ENCODE measurements at regions not wholly inside any gene's neighbourhood (a gene's known extent, or its start where the extent isn't known, plus 50 kb on each side); places are given as distances from the start of the nearest gene placed in this dataset.

- intact Hi-C loops (cut with DNase I), result no loop called here
- no peak for DNase-seq
These were observed 180.7 kb upstream of the MKI67 start for GRCh38 chr10:128306966-128307365.

GRCh38 chr10:128307820-128308219, 181.6 kb upstream of the MKI67 start:
- Histone ChIP-seq H3K36me3 (no peaks in the 10 kb centered on the region), H3K27ac (no peak overlapping the region), H3K9me3 (no peaks in the 10 kb centered on the region), H3K4me1 (no peaks in the 10 kb centered on the region), H3K27me3 (no peaks in the 10 kb centered on the region), H3K4me3 (no peak overlapping the region)
- DNase-seq, result no peak
- intact Hi-C loops (cut with DNase I), result no loop called here
- 43 to 56% methylated on average over 1 of the region's 1 CpG for WGBS, 2 donors
- no peak for TF ChIP-seq POLR2A (IDR thresholded peaks at IDR 0.05)
- TF ChIP-seq, protein P1, sequence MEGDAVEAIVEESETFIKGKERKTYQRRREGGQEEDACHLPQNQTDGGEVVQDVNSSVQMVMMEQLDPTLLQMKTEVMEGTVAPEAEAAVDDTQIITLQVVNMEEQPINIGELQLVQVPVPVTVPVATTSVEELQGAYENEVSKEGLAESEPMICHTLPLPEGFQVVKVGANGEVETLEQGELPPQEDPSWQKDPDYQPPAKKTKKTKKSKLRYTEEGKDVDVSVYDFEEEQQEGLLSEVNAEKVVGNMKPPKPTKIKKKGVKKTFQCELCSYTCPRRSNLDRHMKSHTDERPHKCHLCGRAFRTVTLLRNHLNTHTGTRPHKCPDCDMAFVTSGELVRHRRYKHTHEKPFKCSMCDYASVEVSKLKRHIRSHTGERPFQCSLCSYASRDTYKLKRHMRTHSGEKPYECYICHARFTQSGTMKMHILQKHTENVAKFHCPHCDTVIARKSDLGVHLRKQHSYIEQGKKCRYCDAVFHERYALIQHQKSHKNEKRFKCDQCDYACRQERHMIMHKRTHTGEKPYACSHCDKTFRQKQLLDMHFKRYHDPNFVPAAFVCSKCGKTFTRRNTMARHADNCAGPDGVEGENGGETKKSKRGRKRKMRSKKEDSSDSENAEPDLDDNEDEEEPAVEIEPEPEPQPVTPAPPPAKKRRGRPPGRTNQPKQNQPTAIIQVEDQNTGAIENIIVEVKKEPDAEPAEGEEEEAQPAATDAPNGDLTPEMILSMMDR (IDR thresholded peaks at IDR 0.05), result no peak

More at GRCh38 chr10:128306966-128307365, 180.7 kb upstream of the MKI67 start:
- WGBS, 2 donors, result 44% methylated on average over 1 of the region's 2 CpGs; no CpG with 5 or more reads in 1 of the 2 donors
- Histone ChIP-seq H3K36me3 (no peaks in the 10 kb centered on the region), H3K27me3 (no peaks in the 10 kb centered on the region), H3K4me1 (no peaks in the 10 kb centered on the region), H3K4me3 (no peak overlapping the region), H3K9me3 (no peaks in the 10 kb centered on the region), H3K27ac (no peak overlapping the region)
- TF ChIP-seq, protein P1 (IDR thresholded peaks at IDR 0.05), result no peak

DNA sequence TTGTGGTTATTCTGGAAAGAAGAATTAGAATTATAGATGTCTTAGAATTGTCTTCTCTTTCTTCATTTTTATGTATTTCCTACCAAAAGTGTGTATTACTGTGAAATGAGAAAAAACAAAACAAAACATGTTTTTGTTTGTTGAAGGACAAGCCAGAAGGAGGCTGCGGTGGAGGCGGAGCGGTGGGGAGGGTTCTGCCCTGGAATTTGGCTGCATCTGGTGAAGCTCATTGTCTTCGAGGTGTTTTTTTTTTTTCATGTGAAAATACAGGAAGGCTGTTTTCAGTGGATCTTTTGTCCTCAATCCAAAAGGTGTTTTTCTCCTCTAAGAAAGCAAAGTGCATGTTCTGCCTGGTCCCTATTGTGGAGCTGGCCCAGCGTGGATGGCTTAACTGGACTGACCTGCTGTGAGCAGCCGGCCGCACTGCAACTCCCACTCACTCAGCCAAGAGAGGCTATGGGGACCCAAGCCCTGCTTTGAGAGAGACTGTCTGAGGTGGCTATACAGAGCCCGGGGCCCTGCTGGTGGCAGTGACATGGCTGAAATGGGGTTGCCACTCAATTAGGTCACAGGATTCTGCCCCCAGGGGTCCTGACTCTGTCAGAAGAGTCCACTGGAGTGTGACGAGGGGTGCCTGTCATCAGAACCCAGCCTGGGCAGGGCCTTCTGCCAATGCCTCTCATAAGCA, 184.9 kb upstream of the MKI67 start:
- Histone ChIP-seq H3K36me3 (no peaks in the 10 kb centered on the region), H3K4me3 (no peak overlapping the region), H3K27ac (no peak overlapping the region), H3K9me3 (no peaks in the 10 kb centered on the region), H3K4me1 (no peaks in the 10 kb centered on the region), H3K27me3 (no peaks in the 10 kb centered on the region)
- no peak for DNase-seq
- intact Hi-C loops (cut with DNase I), result no loop called here
- 38 to 47% methylated on average over 4 of the region's 9 CpGs for WGBS, 2 donors
- no peak for TF ChIP-seq POLR2A (IDR thresholded peaks at IDR 0.05)
- TF ChIP-seq, protein P1 (IDR thresholded peaks at IDR 0.05), result no peak

GRCh38 chr10:128312250-128312649, 186.0 kb upstream of the MKI67 start:
- WGBS, 2 donors, result 53 to 73% methylated on average over 3 to 7 of the region's 7 CpGs
- no peak overlapping the region for H3K27ac ChIP-seq
- TF ChIP-seq, protein P1 (IDR thresholded peaks at IDR 0.05), result no peak
- no peak for TF ChIP-seq POLR2A (IDR thresholded peaks at IDR 0.05)
- H3K36me3 ChIP-seq, result no peaks in the 10 kb centered on the region
- no peaks in the 10 kb centered on the region for H3K27me3 ChIP-seq
- no peak for DNase-seq
- H3K4me1 ChIP-seq, result no peaks in the 10 kb centered on the region
- no peaks in the 10 kb centered on the region for H3K9me3 ChIP-seq
- H3K4me3 ChIP-seq, result no peak overlapping the region
- intact Hi-C loops (cut with DNase I), result no loop called here

- H3K4me1 ChIP-seq, result no peaks in the 10 kb centered on the region
- TF ChIP-seq, protein P1 (IDR thresholded peaks at IDR 0.05), result no peak
- no peak for TF ChIP-seq POLR2A (IDR thresholded peaks at IDR 0.05)
- H3K36me3 ChIP-seq, result no peaks in the 10 kb centered on the region
- WGBS, 2 donors, result 30 to 42% methylated on average over 1 of the region's 1 CpG
- no peak for DNase-seq
- no peaks in the 10 kb centered on the region for H3K27me3 ChIP-seq
- H3K9me3 ChIP-seq, result no peaks in the 10 kb centered on the region
- no peak overlapping the region for H3K4me3 ChIP-seq
- H3K27ac ChIP-seq, result no peak overlapping the region
- intact Hi-C loops (cut with DNase I), result no loop called here
These were observed 188.5 kb upstream of the MKI67 start for GRCh38 chr10:128314686-128315085.
